LNCaP clone FGC (cell line): ENCODE measurements at regions not wholly inside any gene's neighbourhood (a gene's known extent, or its start where the extent isn't known, plus 50 kb on each side); places are given as distances from the start of the nearest gene placed in this dataset.
"Not testable (repeated sequence)": the region's sequence is repeated elsewhere in the genome, so short reads cannot be mapped to it uniquely, and the experiment has no call there.

Experiments
- DNase-seq: peaks from one replicate; pipeline ENCODE4 v3.0.0-alpha.2; 2011; ENCODE audit warnings: low read depth
- H3K4me3 ChIP-seq: 2 replicates; pipeline ENCODE4 v1.5.1; 2011; ENCODE audit warnings: mild to moderate bottlenecking, low read depth, low read length, control low read depth
- CTCF ChIP-seq: IDR thresholded peaks from 2 replicates; pipeline ENCODE4 v1.5.1; 2012; ENCODE audit warnings: mild to moderate bottlenecking; ENCODE audit not compliant: control insufficient read depth, insufficient read depth; ENCODE audit errors: extremely low read depth

DNA sequence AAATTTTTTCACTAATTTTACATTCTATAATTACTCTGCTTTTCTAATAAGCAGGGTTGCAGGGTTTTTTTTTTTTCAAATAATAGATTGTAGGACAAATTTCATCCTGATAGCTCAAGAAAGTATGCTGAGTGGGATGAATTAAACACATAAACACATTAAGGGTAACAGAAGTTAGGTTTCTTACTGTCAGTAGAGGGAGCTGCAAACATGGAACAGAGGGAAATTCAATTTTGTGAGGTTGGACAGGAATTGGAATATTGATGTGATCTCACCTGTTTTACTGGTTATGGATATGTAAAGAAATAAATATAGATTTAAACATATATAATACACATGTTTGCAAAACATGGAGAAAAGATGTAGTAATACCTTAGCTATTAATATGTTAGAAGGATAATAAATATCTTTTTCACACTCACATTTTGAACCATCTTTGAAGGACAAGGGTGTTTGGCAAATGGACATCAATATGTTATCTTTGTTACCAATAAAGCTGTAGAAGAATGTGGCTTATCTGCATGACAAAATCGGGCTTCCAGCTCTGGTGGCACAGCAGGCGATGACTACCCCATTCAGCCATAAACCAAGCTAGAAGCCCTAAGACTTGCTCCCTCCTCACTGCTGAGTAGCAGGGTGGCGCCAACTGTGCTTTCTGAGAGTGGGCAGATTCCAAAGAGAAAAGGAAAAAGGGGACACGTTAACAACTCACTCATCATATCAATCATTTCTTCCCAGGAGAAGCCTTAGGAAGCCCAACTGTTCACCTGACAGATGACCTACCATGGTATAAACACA, 1257.4 kb downstream of the GATA3 start:
- TF ChIP-seq CTCF: peak; percentile 41
- H3K4me3 ChIP-seq: no peak overlapping the region
- no peak for DNase-seq

DNA sequence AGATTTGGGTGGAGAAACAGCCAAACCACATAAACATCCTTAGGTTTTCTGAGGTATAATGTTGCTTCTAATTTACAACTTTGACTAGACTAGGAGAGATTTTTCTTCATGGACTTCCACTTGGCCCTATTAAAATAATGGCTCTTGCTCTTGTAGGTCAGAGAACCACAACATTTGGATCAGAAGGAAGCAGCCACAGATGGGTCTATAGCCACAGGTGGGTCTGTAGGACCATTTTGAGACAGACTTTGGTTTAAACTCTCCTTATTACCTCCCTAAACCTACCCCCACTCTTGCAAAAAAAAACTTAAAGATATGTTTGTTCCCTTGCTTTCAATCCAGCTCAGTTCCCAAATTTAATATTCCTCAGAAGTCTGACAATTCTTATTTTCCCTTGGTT, 1260.8 kb downstream of the GATA3 start:
- H3K4me3 ChIP-seq: no peak overlapping the region
- TF ChIP-seq CTCF: no peak
- DNase-seq: no peak

DNA sequence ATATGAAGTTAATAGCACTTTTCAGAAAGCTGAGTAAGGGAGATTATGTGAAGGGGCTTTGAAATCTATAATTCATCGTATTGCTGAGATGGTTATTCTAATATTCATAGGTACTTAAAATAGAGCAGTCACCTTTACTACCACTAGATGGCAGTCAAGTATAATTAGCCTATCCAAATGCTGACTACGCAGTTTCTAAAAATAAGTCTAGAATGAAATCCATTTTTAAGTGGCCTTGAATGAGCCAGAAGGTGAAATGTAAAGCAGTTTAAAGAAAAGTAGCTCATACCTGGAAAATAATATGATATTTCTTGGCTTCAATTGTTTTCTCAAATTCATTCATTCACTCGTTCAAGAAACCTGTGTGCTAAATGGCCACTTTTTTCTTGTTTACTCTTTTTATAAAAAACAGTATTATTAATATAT, 1277.1 kb downstream of the GATA3 start:
- peak; percentile 71 for TF ChIP-seq CTCF
- peak; percentile 19 for DNase-seq
- no peak overlapping the region for H3K4me3 ChIP-seq

GRCh38 chr10:9334270-9334669, 1279.8 kb downstream of the GATA3 start:
- H3K4me3 ChIP-seq: no peak overlapping the region
- DNase-seq: no peak
- no peak for TF ChIP-seq CTCF

GRCh38 chr10:9339716-9340115, 1285.2 kb downstream of the GATA3 start:
- no peak for TF ChIP-seq CTCF
- DNase-seq: no peak
- no peak overlapping the region for H3K4me3 ChIP-seq

- H3K4me3 ChIP-seq: no peak overlapping the region
- TF ChIP-seq CTCF: peak; percentile 61
- DNase-seq: peak; percentile 6
Measured at GRCh38 chr10:9342885-9343570, 1288.5 kb downstream of the GATA3 start.

- H3K4me3 ChIP-seq, DNase-seq: not testable (repeated sequence)
Measured at GRCh38 chr10:9347933-9348332, 1293.4 kb downstream of the GATA3 start.
